ENCODE measurements at regions not wholly inside any gene's neighbourhood (a gene's known extent, or its start where the extent isn't known, plus 50 kb on each side); places are given as distances from the start of the nearest gene placed in this dataset.
"Not testable (repeated sequence)": the region's sequence is repeated elsewhere in the genome, so short reads cannot be mapped to it uniquely, and the experiment has no call there.

DNA sequence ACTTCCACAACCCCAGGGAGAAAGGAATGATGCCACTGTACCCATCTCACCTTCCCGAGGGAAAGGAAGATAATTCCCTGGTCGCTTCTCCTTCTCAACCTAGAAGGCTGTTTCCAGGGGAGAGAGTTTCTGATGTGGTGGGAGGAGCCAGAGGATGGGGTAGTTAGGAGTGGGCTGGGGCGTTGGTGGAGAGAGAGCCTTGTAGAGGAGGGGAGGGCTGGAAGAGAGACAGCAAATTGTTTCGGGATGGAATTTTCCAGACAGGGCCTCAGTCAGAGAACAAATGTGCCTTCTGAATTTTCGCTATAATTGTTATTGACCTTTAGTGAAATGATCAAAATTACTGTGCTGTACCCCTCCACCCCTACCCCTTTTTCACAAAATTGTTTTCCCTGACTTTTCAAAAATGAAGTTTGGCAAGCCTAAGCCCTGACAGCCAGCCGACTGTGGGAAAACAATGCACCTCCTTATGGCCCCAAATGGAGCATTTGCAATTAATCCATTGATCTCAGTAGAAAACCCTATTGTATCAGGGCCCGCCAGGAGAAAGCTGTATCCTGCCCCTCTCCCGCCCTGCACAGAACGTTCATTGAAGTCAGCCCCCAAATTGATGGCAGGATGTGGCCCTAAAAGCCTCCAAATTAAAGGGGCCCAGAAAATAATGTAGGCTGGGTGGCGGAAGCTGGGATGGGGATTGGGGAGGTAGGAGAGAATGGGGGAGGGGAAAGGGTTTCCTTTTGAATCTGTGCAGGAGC lies 69.1 kb upstream of the JUN start:
- Mint-ChIP-seq H3K9me3 (ENCODE audit: insufficient read depth) (no peaks in the 10 kb centered on the region), H3K4me1 (ENCODE audit: low read depth) (peaks cover 35% of the 10 kb centered on the region), H3K27ac (no peak overlapping the region), H3K4me3 (no peak overlapping the region), H3K36me3 (ENCODE audit: low read depth) (peaks cover 5% of the 10 kb centered on the region), H3K27me3 (ENCODE audit: low read depth) (no peaks in the 10 kb centered on the region)
- no peak for DNase-seq
- ChIA-PET CTCF (no interaction called here), POLR2A (no interaction called here)
- ATAC-seq: no peak

DNA sequence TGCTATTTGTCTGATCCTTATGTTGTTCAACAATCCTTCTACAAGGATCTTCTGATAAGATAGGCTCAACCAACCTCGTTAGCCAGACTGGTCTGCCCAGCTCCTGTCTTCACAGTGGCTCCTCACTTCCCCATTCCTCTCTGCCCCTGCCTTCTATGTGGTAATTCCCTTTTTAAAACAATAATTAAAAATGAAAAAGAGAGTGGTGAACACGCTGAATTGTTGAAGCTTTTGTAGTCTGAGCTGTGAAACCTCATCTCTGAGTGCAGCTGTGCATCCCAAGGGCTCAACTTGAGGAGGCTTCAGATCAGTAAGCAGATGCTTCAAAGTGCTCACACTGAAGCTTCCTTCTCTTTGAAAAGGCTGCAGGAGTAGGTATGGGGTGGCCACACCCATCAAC lies 70.7 kb upstream of the JUN start:
- Mint-ChIP-seq H3K4me3 (no peak overlapping the region), H3K36me3 (ENCODE audit: low read depth) (peaks cover 6% of the 10 kb centered on the region), H3K27me3 (ENCODE audit: low read depth) (no peaks in the 10 kb centered on the region), H3K9me3 (ENCODE audit: insufficient read depth) (no peaks in the 10 kb centered on the region), H3K27ac (no peak overlapping the region), H3K4me1 (ENCODE audit: low read depth) (peaks cover 50% of the 10 kb centered on the region)
- DNase-seq (no peak), ATAC-seq (no peak)
- ChIA-PET POLR2A (interaction anchor here (0.7 to 1.0 kb wide), 2 partner anchors 38 to 166 kb away, joined by 3 read pairs; no protein-coding TSS in a partner anchor), CTCF (interaction anchor here (0.9 to 2.0 kb wide), 4 partner anchors 13 to 845 kb away, joined by 3 to 8 read pairs (median 4); no protein-coding TSS in a partner anchor)

DNA sequence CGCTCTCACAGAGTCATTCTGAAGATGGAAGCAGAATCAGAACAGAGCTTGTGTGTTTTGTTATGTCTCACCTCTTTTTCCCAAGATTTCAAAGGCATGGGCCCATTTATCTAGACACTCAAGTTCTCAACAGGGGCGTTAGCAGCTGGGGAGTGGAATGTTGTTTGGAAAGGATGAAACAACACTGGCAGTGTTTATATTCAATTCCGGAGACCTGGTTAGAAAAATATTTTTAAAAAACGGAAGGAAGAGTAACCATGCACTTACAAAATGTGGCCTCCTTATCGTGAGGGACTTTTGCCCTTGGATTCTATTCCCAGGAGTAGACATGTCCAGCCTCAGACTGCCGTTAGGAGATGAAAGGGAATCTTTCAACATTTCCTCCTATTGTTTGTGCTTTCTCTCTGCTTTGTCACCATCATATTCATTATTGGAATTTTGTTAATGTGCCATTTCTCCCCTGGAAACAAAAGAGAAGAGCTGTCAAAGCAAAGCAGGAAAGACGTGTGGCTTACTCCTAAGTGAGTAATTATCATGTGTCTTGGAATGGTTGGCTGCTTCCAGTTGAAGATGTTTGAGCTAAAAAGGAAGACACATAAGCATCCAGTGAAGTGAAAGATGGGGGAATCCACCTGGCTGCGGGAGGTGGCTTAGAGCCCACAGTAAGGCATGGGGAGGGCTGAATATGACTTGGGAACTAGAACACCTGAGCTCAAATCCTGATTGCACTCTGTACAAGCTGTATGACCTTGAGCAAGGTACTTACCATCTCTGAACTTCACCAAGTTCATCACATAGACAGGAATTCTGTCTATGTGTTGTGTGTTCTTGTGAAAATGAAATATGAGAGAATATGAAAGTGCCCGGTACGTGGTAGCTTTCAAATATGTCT lies 71.7 kb upstream of the JUN start:
- H3K27ac Mint-ChIP-seq: no peak overlapping the region
- no peak for ATAC-seq
- H3K4me1 Mint-ChIP-seq (ENCODE audit: low read depth): peaks cover 54% of the 10 kb centered on the region
- no peaks in the 10 kb centered on the region for H3K27me3 Mint-ChIP-seq (ENCODE audit: low read depth)
- no peak overlapping the region for H3K4me3 Mint-ChIP-seq
- H3K36me3 Mint-ChIP-seq (ENCODE audit: low read depth): peaks cover 10% of the 10 kb centered on the region
- POLR2A ChIA-PET: interaction anchor here (1.0 to 2.0 kb wide), 3 partner anchors 39 to 48 kb away, joined by 3 to 7 read pairs (median 4); no protein-coding TSS in a partner anchor
- CTCF ChIA-PET: interaction anchor here (0.9 to 2.0 kb wide), 3 partner anchors 14 to 844 kb away, joined by 3 to 8 read pairs (median 5); no protein-coding TSS in a partner anchor
- DNase-seq: no peak
- H3K9me3 Mint-ChIP-seq (ENCODE audit: insufficient read depth): no peaks in the 10 kb centered on the region

DNA sequence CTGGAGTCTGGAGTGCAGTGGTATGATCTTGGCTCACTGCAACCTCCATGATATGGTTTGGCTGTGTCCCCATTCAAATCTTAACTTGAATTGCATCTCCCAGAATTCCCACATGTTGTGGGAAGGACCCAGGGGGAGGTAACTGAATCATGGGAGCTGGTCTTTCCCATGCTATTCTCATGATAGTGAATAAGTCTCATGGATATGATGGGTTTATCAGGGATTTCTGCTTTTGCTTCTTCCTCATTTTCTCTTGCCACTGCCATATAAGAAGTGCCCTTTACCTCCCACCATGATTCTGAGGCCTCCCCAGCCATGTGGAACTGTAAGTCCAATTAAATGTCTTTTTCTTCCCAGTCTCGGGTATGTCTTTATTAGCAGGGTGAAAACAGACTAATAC lies 72.4 kb upstream of the JUN start:
- DNase-seq; ATAC-seq; H3K9me3 Mint-ChIP-seq (ENCODE audit: insufficient read depth); H3K27me3 Mint-ChIP-seq (ENCODE audit: low read depth); H3K4me3 Mint-ChIP-seq; H3K27ac Mint-ChIP-seq; CTCF ChIA-PET: not testable (repeated sequence)
- Mint-ChIP-seq H3K36me3 (ENCODE audit: low read depth) (peaks cover 10% of the 10 kb centered on the region), H3K4me1 (ENCODE audit: low read depth) (peaks cover 53% of the 10 kb centered on the region)
- POLR2A ChIA-PET: interaction anchor here (1.4 to 2.0 kb wide), 2 partner anchors 40 to 47 kb away, joined by 4 to 7 read pairs; no protein-coding TSS in a partner anchor

DNA sequence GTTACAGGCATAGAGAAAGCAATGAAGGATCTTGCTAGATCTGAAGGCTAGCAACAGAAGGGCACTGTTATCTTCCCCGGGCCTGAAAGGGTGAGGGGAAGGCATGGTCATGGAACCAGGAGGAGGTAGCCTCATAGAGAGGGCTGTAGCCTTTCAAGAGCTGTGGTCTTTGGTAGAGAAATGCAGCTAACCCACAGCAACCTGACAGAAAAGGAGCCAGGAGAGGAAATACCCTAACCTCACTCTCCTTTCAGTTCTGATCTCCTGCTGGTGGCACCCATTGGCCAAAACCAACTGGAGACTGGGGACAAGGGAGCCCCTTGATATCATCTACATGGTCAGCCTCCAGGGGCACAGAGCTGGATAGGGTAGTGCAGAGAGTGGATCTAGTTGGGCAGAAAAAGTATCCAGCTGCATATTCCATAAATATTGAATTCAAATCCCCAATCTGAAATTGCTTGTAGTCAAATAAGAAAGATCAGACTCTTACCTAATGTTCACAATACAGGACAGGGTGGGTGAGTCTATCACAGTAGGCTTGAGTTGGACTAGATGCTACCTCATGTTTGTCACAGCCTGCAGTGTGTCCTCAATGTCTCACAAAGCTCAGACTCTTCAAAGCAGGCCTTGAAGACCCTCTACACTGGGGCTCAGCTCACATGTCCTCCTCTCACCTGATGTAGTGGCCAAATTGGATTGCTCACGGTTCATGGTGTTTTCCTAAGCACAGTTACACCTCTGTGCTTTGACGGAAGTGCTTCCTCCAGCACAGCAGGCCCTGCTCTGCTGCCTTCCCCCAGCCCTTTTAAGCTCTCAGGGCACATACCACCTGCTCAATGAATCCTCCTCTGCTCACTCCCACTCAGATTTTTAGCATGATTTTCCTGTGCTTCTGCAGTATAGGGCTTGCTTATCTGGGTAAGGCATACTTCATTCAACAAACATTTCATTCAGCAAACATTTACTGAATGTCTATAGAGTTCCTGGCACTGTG lies 74.1 kb upstream of the JUN start:
- Mint-ChIP-seq H3K4me1 (ENCODE audit: low read depth) (peaks cover 49% of the 10 kb centered on the region), H3K27ac (peak overlapping the region; percentile 93), H3K27me3 (ENCODE audit: low read depth) (no peaks in the 10 kb centered on the region), H3K9me3 (ENCODE audit: insufficient read depth) (no peaks in the 10 kb centered on the region), H3K4me3 (peak overlapping the region; percentile 53), H3K36me3 (ENCODE audit: low read depth) (peaks cover 10% of the 10 kb centered on the region)
- ATAC-seq (peak; percentile 82), DNase-seq (peak; percentile 58)
- ChIA-PET POLR2A (interaction anchor here (0.6 to 3.4 kb wide), 17 partner anchors 17 to 839 kb away, joined by 3 to 32 read pairs (median 4); partner anchors contain the start of gene JUN), CTCF (interaction anchor here (0.6 to 2.5 kb wide), 18 partner anchors 9 to 1087 kb away, joined by 3 to 12 read pairs (median 4); no protein-coding TSS in a partner anchor)

DNA sequence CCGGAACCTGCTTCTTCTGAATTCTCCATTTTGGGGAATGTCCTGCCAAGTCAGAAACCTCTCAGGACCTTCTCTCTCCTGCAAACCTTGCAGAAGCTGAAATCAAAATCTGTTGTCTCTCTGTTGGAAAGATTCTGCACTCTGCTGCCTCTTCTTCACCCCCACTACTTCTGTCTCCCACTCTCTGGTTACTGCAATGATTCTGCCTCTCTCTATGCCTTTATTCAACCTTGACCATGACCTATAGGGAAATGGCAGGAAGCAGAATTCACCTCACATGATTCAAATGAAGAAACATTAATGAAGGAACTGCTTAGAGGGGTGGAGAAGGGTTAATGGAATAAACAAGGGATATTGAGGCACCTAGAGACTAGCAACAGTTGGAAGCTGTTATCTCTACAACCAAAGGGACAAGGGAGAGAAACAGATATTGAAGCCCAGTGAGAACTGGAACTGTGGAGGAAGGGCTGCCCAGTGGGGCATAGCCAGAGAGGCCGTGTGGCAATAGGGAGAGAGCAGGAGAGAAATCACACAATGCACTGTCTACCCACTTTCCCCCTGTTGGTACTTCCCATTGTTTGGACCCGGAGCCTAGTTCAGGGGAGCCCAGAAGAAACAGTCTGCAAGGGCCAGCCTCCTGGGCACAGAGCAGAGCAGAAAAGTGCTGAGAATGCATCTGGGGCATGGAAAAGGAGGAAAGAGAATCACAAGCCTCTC lies 76.1 kb upstream of the JUN start:
- ATAC-seq: no peak
- H3K27ac Mint-ChIP-seq: no peak overlapping the region
- H3K27me3 Mint-ChIP-seq (ENCODE audit: low read depth): no peaks in the 10 kb centered on the region
- no peaks in the 10 kb centered on the region for H3K9me3 Mint-ChIP-seq (ENCODE audit: insufficient read depth)
- CTCF ChIA-PET: interaction anchor here (1.2 to 2.5 kb wide), 2 partner anchors 41 to 74 kb away, joined by 3 to 12 read pairs; no protein-coding TSS in a partner anchor
- H3K4me1 Mint-ChIP-seq (ENCODE audit: low read depth): peaks cover 43% of the 10 kb centered on the region
- POLR2A ChIA-PET: interaction anchor here (3.0 to 3.4 kb wide), 2 partner anchors 26 to 75 kb away, joined by 17 to 32 read pairs; partner anchors contain the start of gene JUN
- H3K4me3 Mint-ChIP-seq: no peak overlapping the region
- H3K36me3 Mint-ChIP-seq (ENCODE audit: low read depth): peaks cover 10% of the 10 kb centered on the region
- DNase-seq: no peak

DNA sequence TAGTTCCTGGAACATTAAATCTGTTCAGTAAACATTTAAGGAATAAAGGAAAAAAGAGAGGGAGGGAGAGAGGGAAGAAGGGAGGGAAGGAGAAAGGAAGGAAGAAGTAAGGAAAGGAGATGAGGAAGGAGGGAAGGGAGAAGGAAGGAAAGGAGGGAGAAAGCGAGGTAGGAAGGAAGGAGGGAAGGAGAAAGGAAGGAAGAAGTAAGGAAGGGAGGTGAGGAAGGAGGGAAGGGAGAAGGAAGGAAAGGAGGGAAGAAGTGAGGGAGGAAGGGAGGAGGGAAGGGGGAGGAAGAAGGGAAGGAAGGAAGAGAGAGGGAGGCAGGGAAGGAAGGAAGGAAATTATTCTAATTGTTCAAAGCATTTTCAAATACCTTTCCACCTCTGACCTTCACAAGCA lies 77.2 kb upstream of the JUN start:
- Mint-ChIP-seq H3K27me3 (ENCODE audit: low read depth) (no peaks in the 10 kb centered on the region), H3K27ac (no peak overlapping the region), H3K36me3 (ENCODE audit: low read depth) (peaks cover 10% of the 10 kb centered on the region), H3K4me3 (no peak overlapping the region), H3K4me1 (ENCODE audit: low read depth) (peaks cover 35% of the 10 kb centered on the region), H3K9me3 (ENCODE audit: insufficient read depth) (no peaks in the 10 kb centered on the region)
- DNase-seq (no peak), ATAC-seq (no peak)
- POLR2A ChIA-PET: no interaction called here
- CTCF ChIA-PET: interaction anchor here (0.7 to 1.1 kb wide), 2 partner anchors 18 to 898 kb away, joined by 3 read pairs; no protein-coding TSS in a partner anchor

DNA sequence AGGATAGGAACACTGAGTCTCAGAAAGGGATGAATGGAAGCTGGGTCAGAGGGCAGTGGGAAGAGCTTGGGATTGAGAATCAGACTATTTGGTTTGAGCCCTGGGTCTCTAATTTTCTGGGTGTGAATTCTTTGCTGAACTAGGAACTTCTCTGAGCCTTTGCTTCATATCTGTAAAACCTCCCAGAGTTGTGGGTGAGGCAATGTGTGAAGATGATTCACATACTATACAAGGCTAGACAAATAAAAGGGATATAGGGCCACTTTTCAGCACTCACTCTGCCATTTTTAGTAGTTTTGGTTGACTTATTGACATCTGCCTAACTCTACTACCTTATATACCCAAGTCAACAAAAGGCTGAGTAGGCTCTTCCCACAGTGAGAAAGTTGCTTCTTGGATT lies 77.7 kb upstream of the JUN start:
- H3K36me3 Mint-ChIP-seq (ENCODE audit: low read depth): peaks cover 10% of the 10 kb centered on the region
- ChIA-PET CTCF (interaction anchor here (1.1 kb wide), 1 partner anchor 18 kb away, joined by 3 read pairs; no protein-coding TSS in a partner anchor), POLR2A (no interaction called here)
- no peak overlapping the region for H3K4me3 Mint-ChIP-seq
- ATAC-seq (no peak), DNase-seq (no peak)
- peaks cover 34% of the 10 kb centered on the region for H3K4me1 Mint-ChIP-seq (ENCODE audit: low read depth)
- H3K27me3 Mint-ChIP-seq (ENCODE audit: low read depth): no peaks in the 10 kb centered on the region
- no peak overlapping the region for H3K27ac Mint-ChIP-seq
- H3K9me3 Mint-ChIP-seq (ENCODE audit: insufficient read depth): no peaks in the 10 kb centered on the region

DNA sequence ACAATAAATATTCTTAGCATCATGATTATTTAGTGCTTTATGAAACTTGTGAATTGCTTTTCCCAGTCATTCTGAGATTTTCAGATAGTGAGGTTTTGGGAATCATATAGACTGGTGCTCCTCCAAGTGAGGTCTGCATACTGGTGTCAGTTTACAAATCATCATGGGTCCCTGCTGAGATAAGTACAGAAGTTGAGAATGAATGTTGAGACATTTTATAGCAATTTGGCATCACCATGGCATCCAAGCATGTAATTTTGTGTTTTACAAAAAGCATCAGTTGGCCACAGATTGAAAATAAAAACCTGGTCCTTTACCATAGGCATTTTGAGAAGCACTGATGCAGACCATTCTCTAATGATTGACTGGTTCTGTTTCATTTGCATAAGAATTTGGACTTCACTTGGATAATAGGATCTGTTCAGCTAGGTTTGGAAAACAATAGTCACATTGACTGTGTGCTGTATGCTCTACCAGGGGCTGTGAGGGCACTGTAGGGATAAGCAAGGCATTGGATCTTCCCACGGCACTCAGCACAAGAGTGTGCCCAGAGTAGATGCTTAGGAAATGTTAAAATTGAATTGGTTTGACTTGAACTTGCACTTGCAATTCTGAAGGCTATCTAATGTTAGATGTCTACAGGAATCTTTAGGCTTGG lies 79.0 kb upstream of the JUN start:
- Mint-ChIP-seq H3K27ac (no peak overlapping the region), H3K4me1 (ENCODE audit: low read depth) (peaks cover 20% of the 10 kb centered on the region), H3K36me3 (ENCODE audit: low read depth) (peaks cover 5% of the 10 kb centered on the region), H3K9me3 (ENCODE audit: insufficient read depth) (no peaks in the 10 kb centered on the region), H3K4me3 (no peak overlapping the region), H3K27me3 (ENCODE audit: low read depth) (no peaks in the 10 kb centered on the region)
- ChIA-PET CTCF (interaction anchor here (1.5 kb wide), 1 partner anchor 12 kb away, joined by 4 read pairs; no protein-coding TSS in a partner anchor), POLR2A (no interaction called here)
- DNase-seq: no peak
- no peak for ATAC-seq

DNA sequence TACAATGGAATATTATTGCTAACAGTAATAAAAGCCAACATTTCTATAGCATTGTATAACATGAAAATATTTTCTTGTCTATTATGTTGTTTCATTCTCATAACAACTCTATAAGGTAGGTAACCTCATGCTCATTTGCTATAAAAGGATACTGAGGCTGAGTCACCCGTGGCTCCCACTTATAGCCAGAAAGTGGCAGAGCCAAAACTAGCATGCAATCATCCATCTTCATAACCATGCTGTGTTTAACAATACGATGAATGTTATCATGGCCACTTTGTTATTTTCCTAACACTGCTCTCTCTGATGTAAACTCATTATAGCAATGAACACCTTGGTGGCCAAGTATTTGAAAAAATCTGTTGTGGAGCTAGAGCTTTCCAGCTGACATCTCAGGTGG lies 80.8 kb upstream of the JUN start:
- ChIA-PET POLR2A (no interaction called here), CTCF (no interaction called here)
- Mint-ChIP-seq H3K36me3 (ENCODE audit: low read depth) (peaks cover 3% of the 10 kb centered on the region), H3K4me3 (no peak overlapping the region), H3K27me3 (ENCODE audit: low read depth) (no peaks in the 10 kb centered on the region), H3K4me1 (ENCODE audit: low read depth) (peaks cover 3% of the 10 kb centered on the region), H3K27ac (no peak overlapping the region), H3K9me3 (ENCODE audit: insufficient read depth) (no peaks in the 10 kb centered on the region)
- DNase-seq (no peak), ATAC-seq (no peak)

All from activated CD8-positive, alpha-beta T cell treated with anti-CD3 and anti-CD28 coated beads, Interleukin-2, amount 10 ng/mL, durations not matched to agents 7 days and 5 days (primary cell).